GM23248 (cell line): ENCODE measurements at regions not wholly inside any gene's neighbourhood (a gene's known extent, or its start where the extent isn't known, plus 50 kb on each side); places are given as distances from the start of the nearest gene placed in this dataset.

Source experiments
- EZH2 ChIP-seq: fragments of 200-600 bp; sonication (generic); IDR thresholded peaks from 2 replicates; pipeline ENCODE4 v1.6.1; 2018; ENCODE audit warnings: antibody characterized with exemption, mild to moderate bottlenecking; ENCODE audit not compliant: insufficient read depth, poor library complexity, severe bottlenecking
- EZH2phosphoT487 ChIP-seq: fragments of 200-600 bp; sonication (generic); IDR thresholded peaks from 2 replicates; pipeline ENCODE4 v1.6.1; 2018; ENCODE audit warnings: antibody characterized with exemption, moderate library complexity, mild to moderate bottlenecking, low read depth; ENCODE audit not compliant: insufficient read depth

DNA sequence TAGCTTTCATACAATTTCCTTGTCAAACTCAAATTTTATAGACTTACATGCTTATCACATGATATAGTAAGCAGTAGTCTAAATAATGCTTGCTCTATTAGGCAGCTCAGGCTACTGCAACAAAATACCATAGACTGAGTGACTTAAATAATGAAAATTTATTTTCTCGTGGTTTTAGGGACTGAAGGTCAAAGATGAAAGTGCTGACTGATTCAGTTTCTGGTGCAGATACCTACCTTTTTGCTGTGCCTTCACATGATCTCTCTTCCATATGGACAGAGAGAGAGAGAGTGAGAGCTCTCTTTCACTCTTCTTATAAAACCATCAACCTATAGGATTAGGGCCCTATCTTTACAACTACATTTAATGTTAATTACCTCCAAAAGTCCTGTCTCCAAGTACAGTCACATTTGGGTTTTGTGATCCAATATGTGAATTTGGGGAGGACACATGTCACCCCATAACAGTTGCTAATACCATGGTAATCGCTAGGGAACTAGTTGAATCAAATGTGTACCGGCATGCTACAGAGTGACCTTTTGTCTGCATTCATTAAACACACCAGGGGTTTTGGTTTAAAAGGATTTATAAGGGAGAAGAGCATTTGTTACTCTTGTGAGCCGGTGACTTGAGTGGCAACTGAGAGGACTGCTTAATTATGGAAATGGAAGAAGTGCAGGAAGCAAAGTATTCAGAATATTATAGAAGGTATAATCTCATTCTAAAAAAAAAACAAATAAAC is 723.4 kb upstream of the LRRTM4 start:
- TF ChIP-seq EZH2 (no peak), EZH2phosphoT487 (no peak)
